ENCODE measurements at regions not wholly inside any gene's neighbourhood (a gene's known extent, or its start where the extent isn't known, plus 50 kb on each side); places are given as distances from the start of the nearest gene placed in this dataset.

- TF ChIP-seq CTCF (conservative IDR thresholded peaks at IDR 0.05; ENCODE audit: low read length) (no peak), EZH2phosphoT487 (IDR thresholded peaks at IDR 0.05; ENCODE audit: borderline replicate concordance) (no peak)
Measured at GRCh38 chr10:43820663-43821062, 172.0 kb upstream of the ZNF32 start.
